HEK293 (cell line): ENCODE measurements at regions not wholly inside any gene's neighbourhood (a gene's known extent, or its start where the extent isn't known, plus 50 kb on each side); places are given as distances from the start of the nearest gene placed in this dataset.

ENCODE experiments used
- SP2 ChIP-seq: fragments of 450-650 bp; formaldehyde crosslinking; IDR thresholded peaks from 2 replicates; pipeline ENCODE4 v1.5.1; 2016; ENCODE audit warnings: missing biosample characterization, missing genetic modification characterization
- ZBTB8A ChIP-seq: fragments of 450-650 bp; formaldehyde crosslinking; IDR thresholded peaks from 2 replicates; pipeline ENCODE4 v1.5.1; 2016; ENCODE audit warnings: missing biosample characterization, missing genetic modification characterization
- ZNF391 ChIP-seq: fragments of 450-650 bp; formaldehyde crosslinking; IDR thresholded peaks from 2 replicates; pipeline ENCODE4 v1.5.1; 2016; ENCODE audit warnings: low read depth, missing biosample characterization, missing genetic modification characterization, borderline replicate concordance
- ZNF501 ChIP-seq: fragments of 450-650 bp; formaldehyde crosslinking; IDR thresholded peaks from 2 replicates; pipeline ENCODE4 v1.5.1; 2016; ENCODE audit warnings: missing biosample characterization, missing genetic modification characterization
- ZNF600 ChIP-seq: fragments of 450-650 bp; formaldehyde crosslinking; IDR thresholded peaks from 2 replicates; pipeline ENCODE4 v1.5.1; 2016; ENCODE audit warnings: missing biosample characterization, missing genetic modification characterization
- ZNF664 ChIP-seq: fragments of 450-650 bp; formaldehyde crosslinking; IDR thresholded peaks from 2 replicates; pipeline ENCODE4 v1.5.1; 2016; ENCODE audit warnings: missing biosample characterization, missing genetic modification characterization
- TF ChIP-seq, protein P1 (sequence below): fragments of 450-650 bp; formaldehyde crosslinking; IDR thresholded peaks from 2 replicates; pipeline ENCODE4 v1.5.1; 2016; ENCODE audit warnings: missing biosample characterization, missing genetic modification characterization
- TF ChIP-seq, protein P2 (sequence below): sonication (generic); formaldehyde crosslinking; IDR thresholded peaks from 2 replicates; pipeline ENCODE4 v1.8.1; 2022; ENCODE audit warnings: mild to moderate bottlenecking, moderate library complexity, missing genetic modification reagents
- TF ChIP-seq, protein P3 (sequence below): fragments of 450-650 bp; formaldehyde crosslinking; IDR thresholded peaks from 2 replicates; pipeline ENCODE4 v1.5.1; 2016; ENCODE audit warnings: missing biosample characterization, missing genetic modification characterization

DNA sequence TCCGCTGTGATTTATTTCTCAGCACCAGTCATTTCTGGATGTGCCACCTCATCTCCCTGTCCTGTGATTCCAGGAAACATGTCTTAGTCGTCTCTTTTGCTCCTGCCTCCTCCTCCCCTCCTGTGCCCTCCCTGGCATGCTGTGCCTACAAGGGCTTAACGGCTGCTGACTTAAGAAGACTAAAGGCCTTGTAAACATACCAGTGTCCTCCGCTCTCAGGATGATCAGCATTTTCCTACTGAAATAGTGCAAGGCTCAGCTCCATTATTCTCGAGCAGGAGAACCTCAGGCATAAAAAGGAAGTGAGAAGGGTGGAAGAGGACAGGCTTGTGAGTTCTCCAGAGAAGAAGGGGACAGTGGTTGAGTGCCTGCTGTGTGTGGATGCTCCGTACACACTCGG lies 61.6 kb upstream of the RUNX3 start:
- TF ChIP-seq, protein P1, sequence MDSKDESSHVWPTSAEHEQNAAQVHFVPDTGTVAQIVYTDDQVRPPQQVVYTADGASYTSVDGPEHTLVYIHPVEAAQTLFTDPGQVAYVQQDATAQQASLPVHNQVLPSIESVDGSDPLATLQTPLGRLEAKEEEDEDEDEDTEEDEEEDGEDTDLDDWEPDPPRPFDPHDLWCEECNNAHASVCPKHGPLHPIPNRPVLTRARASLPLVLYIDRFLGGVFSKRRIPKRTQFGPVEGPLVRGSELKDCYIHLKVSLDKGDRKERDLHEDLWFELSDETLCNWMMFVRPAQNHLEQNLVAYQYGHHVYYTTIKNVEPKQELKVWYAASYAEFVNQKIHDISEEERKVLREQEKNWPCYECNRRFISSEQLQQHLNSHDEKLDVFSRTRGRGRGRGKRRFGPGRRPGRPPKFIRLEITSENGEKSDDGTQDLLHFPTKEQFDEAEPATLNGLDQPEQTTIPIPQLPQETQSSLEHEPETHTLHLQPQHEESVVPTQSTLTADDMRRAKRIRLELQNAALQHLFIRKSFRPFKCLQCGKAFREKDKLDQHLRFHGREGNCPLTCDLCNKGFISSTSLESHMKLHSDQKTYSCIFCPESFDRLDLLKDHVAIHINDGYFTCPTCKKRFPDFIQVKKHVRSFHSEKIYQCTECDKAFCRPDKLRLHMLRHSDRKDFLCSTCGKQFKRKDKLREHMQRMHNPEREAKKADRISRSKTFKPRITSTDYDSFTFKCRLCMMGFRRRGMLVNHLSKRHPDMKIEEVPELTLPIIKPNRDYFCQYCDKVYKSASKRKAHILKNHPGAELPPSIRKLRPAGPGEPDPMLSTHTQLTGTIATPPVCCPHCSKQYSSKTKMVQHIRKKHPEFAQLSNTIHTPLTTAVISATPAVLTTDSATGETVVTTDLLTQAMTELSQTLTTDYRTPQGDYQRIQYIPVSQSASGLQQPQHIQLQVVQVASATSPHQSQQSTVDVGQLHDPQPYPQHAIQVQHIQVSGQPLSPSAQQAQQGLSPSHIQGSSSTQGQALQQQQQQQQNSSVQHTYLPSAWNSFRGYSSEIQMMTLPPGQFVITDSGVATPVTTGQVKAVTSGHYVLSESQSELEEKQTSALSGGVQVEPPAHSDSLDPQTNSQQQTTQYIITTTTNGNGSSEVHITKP (tag by site-specific recombination), result no peak
- TF ChIP-seq, protein P2, sequence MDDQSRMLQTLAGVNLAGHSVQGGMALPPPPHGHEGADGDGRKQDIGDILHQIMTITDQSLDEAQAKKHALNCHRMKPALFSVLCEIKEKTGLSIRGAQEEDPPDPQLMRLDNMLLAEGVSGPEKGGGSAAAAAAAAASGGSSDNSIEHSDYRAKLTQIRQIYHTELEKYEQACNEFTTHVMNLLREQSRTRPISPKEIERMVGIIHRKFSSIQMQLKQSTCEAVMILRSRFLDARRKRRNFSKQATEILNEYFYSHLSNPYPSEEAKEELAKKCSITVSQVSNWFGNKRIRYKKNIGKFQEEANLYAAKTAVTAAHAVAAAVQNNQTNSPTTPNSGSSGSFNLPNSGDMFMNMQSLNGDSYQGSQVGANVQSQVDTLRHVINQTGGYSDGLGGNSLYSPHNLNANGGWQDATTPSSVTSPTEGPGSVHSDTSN (CRISPR knock-in tag), result no peak
- TF ChIP-seq ZNF501, result no peak
- no peak for TF ChIP-seq ZBTB8A (tag by site-specific recombination)
- no peak for TF ChIP-seq ZNF664
- no peak for TF ChIP-seq ZNF391 (tag by site-specific recombination)
- no peak for TF ChIP-seq SP2 (tag by site-specific recombination)
- TF ChIP-seq, protein P3, sequence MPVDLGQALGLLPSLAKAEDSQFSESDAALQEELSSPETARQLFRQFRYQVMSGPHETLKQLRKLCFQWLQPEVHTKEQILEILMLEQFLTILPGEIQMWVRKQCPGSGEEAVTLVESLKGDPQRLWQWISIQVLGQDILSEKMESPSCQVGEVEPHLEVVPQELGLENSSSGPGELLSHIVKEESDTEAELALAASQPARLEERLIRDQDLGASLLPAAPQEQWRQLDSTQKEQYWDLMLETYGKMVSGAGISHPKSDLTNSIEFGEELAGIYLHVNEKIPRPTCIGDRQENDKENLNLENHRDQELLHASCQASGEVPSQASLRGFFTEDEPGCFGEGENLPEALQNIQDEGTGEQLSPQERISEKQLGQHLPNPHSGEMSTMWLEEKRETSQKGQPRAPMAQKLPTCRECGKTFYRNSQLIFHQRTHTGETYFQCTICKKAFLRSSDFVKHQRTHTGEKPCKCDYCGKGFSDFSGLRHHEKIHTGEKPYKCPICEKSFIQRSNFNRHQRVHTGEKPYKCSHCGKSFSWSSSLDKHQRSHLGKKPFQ, result no peak
- no peak for TF ChIP-seq ZNF600 (tag by site-specific recombination)
